ENCODE measurements at regions not wholly inside any gene's neighbourhood (a gene's known extent, or its start where the extent isn't known, plus 50 kb on each side); places are given as distances from the start of the nearest gene placed in this dataset.

GRCh38 chr5:115725522-115725921 lies 90.9 kb downstream of the CDO1 start:
- Histone ChIP-seq H2BK120ac (ENCODE audit: low read depth, low read length) (no peak overlapping the region), H2BK15ac (ENCODE audit: low read depth, low read length) (no peak overlapping the region), H3K9ac (ENCODE audit: low read depth, low read length) (no peak overlapping the region), H3K4me2 (ENCODE audit: low read depth, low read length) (no peak overlapping the region), H3K79me1 (ENCODE audit: low read depth in 1 of 2, low read length in 2 of 2) (no peaks in the 10 kb centered on the region), H2AFZ (replicated peaks; ENCODE audit: low read length, poor library complexity) (no peak overlapping the region), H3K14ac (replicated peaks; ENCODE audit: low read depth, low read length) (no peak overlapping the region), H3K27ac (ENCODE audit: insufficient read depth, low read length) (no peak overlapping the region), H3K18ac (ENCODE audit: low read depth, low read length) (no peak overlapping the region), H2AK5ac (ENCODE audit: low read depth, low read length) (no peak overlapping the region), H4K91ac (ENCODE audit: insufficient read depth, low read depth, low read length) (no peak overlapping the region), H2AK9ac (replicated peaks; ENCODE audit: low read depth, low read length, poor library complexity) (no peak overlapping the region), H3K23ac (ENCODE audit: low read depth, low read length) (no peak overlapping the region), H3K56ac (ENCODE audit: extremely low read depth, insufficient read depth, low read length) (no peak overlapping the region), H4K8ac (ENCODE audit: low read depth in 2 of 2, low read length in 2 of 2) (no peak overlapping the region), H4K5ac (ENCODE audit: low read depth, low read length) (no peak overlapping the region), H3K27me3 (ENCODE audit: control insufficient read depth, insufficient read depth, low read length) (no peaks in the 10 kb centered on the region), H3K9me1 (ENCODE audit: insufficient read depth, low read length) (no peaks in the 10 kb centered on the region), H3K4ac (ENCODE audit: low read depth, low read length) (no peak overlapping the region), H4K20me1 (ENCODE audit: insufficient read depth, low read length) (no peaks in the 10 kb centered on the region), H3K4me3 (ENCODE audit: insufficient read depth, low read depth, low read length) (no peak overlapping the region), H2BK20ac (ENCODE audit: low read depth, low read length) (no peak overlapping the region), H3K9me3 (ENCODE audit: control insufficient read depth, insufficient read depth, low read length) (no peaks in the 10 kb centered on the region), H2BK5ac (ENCODE audit: low read depth, low read length, poor library complexity, severe bottlenecking) (no peak overlapping the region), H3K4me1 (ENCODE audit: control insufficient read depth, insufficient read depth, low read length) (no peaks in the 10 kb centered on the region), H3K36me3 (ENCODE audit: control insufficient read depth, insufficient read depth, low read length) (no peaks in the 10 kb centered on the region)
- no peak for TF ChIP-seq SMC3 (IDR thresholded peaks at IDR 0.05; ENCODE audit: low read depth, low read length)
- no peak for TF ChIP-seq RCOR1 (IDR thresholded peaks at IDR 0.05; ENCODE audit: insufficient replicate concordance, low read length)
- TF ChIP-seq, protein P1, sequence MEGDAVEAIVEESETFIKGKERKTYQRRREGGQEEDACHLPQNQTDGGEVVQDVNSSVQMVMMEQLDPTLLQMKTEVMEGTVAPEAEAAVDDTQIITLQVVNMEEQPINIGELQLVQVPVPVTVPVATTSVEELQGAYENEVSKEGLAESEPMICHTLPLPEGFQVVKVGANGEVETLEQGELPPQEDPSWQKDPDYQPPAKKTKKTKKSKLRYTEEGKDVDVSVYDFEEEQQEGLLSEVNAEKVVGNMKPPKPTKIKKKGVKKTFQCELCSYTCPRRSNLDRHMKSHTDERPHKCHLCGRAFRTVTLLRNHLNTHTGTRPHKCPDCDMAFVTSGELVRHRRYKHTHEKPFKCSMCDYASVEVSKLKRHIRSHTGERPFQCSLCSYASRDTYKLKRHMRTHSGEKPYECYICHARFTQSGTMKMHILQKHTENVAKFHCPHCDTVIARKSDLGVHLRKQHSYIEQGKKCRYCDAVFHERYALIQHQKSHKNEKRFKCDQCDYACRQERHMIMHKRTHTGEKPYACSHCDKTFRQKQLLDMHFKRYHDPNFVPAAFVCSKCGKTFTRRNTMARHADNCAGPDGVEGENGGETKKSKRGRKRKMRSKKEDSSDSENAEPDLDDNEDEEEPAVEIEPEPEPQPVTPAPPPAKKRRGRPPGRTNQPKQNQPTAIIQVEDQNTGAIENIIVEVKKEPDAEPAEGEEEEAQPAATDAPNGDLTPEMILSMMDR (conservative IDR thresholded peaks at IDR 0.05; ENCODE audit: low read depth, low read length) = no peak
- no peak for TF ChIP-seq BHLHE40 (IDR thresholded peaks at IDR 0.05; ENCODE audit: low read depth, low read length)
- TF ChIP-seq USF2 (IDR thresholded peaks at IDR 0.05; ENCODE audit: low read depth, low read length) = no peak
- no peak for TF ChIP-seq RAD21 (IDR thresholded peaks at IDR 0.05; ENCODE audit: low read length)
- TF ChIP-seq RFX5 (IDR thresholded peaks at IDR 0.05; ENCODE audit: low read depth, low read length) = no peak
- TF ChIP-seq CEBPB (IDR thresholded peaks at IDR 0.05; ENCODE audit: low read depth, low read length) = no peak
- TF ChIP-seq NFE2L2 (IDR thresholded peaks at IDR 0.05; ENCODE audit: low read depth, low read length) = no peak
- TF ChIP-seq MAFK (IDR thresholded peaks at IDR 0.05; ENCODE audit: low read depth, low read length) = no peak
- TF ChIP-seq POLR2A (IDR thresholded peaks at IDR 0.05; ENCODE audit: low read depth, low read length) = no peak
- TF ChIP-seq, protein P2, sequence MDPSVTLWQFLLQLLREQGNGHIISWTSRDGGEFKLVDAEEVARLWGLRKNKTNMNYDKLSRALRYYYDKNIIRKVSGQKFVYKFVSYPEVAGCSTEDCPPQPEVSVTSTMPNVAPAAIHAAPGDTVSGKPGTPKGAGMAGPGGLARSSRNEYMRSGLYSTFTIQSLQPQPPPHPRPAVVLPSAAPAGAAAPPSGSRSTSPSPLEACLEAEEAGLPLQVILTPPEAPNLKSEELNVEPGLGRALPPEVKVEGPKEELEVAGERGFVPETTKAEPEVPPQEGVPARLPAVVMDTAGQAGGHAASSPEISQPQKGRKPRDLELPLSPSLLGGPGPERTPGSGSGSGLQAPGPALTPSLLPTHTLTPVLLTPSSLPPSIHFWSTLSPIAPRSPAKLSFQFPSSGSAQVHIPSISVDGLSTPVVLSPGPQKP (IDR thresholded peaks at IDR 0.05; ENCODE audit: borderline replicate concordance, low read depth, low read length) = no peak
- no peak for TF ChIP-seq MAZ (IDR thresholded peaks at IDR 0.05; ENCODE audit: borderline replicate concordance, low read depth, low read length)
- TF ChIP-seq CHD1 (IDR thresholded peaks at IDR 0.05; ENCODE audit: low read depth, low read length) = no peak
- no peak for TF ChIP-seq FOS (IDR thresholded peaks at IDR 0.05; ENCODE audit: low read depth, low read length)
- TF ChIP-seq MXI1 (IDR thresholded peaks at IDR 0.05; ENCODE audit: borderline replicate concordance, low read depth, low read length) = no peak
- intact Hi-C loops (cut with micrococcal nuclease) (no loop called here), dilution Hi-C loops (cut with HindIII; ENCODE audit: low sequenced_read_pairs, unreplicated experiment) (no loop called here), in situ Hi-C loops (cut with MboI; ENCODE audit: low sequenced_read_pairs) (no loop called here)
- DNase-seq = no peak
- BruUV-seq (replicated peaks) = no TSS peak
- ATAC-seq (ENCODE audit: low read depth) = no peak
- POLR2A ChIA-PET (ENCODE audit: unreplicated experiment) = no interaction called here
- CTCF ChIA-PET = no interaction called here
- WGBS, 2 experiments (ENCODE audit: extremely low coverage in 2 of 2, insufficient read length in 1 of 2) = no CpG with 5 or more reads among the region's 1 CpG
